OCI-LY3 (cell line): ENCODE measurements at regions not wholly inside any gene's neighbourhood (a gene's known extent, or its start where the extent isn't known, plus 50 kb on each side); places are given as distances from the start of the nearest gene placed in this dataset.

Source experiments
- CTCF ChIP-seq: fragments of 200-600, 300-600 bp; sonication (generic); IDR thresholded peaks from 2 replicates; pipeline ENCODE4 v1.5.1; 2014; ENCODE audit warnings: antibody characterized with exemption, low read length, low read depth
- EZH2phosphoT487 ChIP-seq: fragments of 200-600 bp; shearing (Covaris generic); IDR thresholded peaks from 2 replicates; pipeline ENCODE4 v1.6.1; 2018; ENCODE audit warnings: antibody characterized with exemption, mixed run types, low read depth

- TF ChIP-seq CTCF (no peak), EZH2phosphoT487 (no peak)
These were observed 180.6 kb upstream of the RNPC3 start for GRCh38 chr1:103344930-103345329.
